ENCODE measurements at regions not wholly inside any gene's neighbourhood (a gene's known extent, or its start where the extent isn't known, plus 50 kb on each side); places are given as distances from the start of the nearest gene placed in this dataset.

DNA sequence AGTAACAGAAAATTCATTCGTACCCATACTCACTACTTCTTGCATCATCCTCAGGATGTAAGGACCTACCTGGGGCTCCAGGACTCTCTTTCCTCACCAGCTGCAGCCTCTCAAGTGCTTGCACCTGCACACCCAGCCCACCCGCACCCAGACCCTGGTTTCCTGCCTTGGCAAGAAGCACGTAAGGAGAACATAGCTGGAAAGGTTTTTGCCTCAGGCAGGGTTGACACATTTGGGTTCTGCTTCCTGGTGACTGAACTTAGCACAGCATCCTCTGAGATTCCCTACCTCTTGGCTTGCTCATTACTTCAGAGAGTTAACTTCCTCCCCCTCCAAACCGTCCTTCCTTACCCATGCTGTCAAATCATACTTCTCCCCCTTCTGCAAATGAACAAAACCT, 556.9 kb downstream of the CD83 start:
- BruUV-seq (replicated peaks), result no TSS peak
- TF ChIP-seq, protein P1, sequence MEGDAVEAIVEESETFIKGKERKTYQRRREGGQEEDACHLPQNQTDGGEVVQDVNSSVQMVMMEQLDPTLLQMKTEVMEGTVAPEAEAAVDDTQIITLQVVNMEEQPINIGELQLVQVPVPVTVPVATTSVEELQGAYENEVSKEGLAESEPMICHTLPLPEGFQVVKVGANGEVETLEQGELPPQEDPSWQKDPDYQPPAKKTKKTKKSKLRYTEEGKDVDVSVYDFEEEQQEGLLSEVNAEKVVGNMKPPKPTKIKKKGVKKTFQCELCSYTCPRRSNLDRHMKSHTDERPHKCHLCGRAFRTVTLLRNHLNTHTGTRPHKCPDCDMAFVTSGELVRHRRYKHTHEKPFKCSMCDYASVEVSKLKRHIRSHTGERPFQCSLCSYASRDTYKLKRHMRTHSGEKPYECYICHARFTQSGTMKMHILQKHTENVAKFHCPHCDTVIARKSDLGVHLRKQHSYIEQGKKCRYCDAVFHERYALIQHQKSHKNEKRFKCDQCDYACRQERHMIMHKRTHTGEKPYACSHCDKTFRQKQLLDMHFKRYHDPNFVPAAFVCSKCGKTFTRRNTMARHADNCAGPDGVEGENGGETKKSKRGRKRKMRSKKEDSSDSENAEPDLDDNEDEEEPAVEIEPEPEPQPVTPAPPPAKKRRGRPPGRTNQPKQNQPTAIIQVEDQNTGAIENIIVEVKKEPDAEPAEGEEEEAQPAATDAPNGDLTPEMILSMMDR (IDR thresholded peaks at IDR 0.05; ENCODE audit: unreplicated experiment), result no peak
- H3K36me3 Mint-ChIP-seq (ENCODE audit: insufficient read depth, unreplicated experiment), result no peaks in the 10 kb centered on the region
- peaks cover 8% of the 10 kb centered on the region for H3K4me1 Mint-ChIP-seq (ENCODE audit: low read depth, unreplicated experiment)
- no peak for DNase-seq
- no peak overlapping the region for H3K4me3 Mint-ChIP-seq (ENCODE audit: low read depth, unreplicated experiment)
- no peak overlapping the region for H3K27ac Mint-ChIP-seq (ENCODE audit: unreplicated experiment)
- intact Hi-C loops (cut with micrococcal nuclease; ENCODE audit: unreplicated experiment), result no loop called here
- CTCF ChIA-PET, result interaction anchor here (0.6 kb wide), 1 partner anchor 60 kb away, joined by 3 read pairs; no protein-coding TSS in a partner anchor
- no peaks in the 10 kb centered on the region for H3K9me3 Mint-ChIP-seq (ENCODE audit: low read depth, unreplicated experiment)
- no peaks in the 10 kb centered on the region for H3K27me3 Mint-ChIP-seq (ENCODE audit: unreplicated experiment)

DNA sequence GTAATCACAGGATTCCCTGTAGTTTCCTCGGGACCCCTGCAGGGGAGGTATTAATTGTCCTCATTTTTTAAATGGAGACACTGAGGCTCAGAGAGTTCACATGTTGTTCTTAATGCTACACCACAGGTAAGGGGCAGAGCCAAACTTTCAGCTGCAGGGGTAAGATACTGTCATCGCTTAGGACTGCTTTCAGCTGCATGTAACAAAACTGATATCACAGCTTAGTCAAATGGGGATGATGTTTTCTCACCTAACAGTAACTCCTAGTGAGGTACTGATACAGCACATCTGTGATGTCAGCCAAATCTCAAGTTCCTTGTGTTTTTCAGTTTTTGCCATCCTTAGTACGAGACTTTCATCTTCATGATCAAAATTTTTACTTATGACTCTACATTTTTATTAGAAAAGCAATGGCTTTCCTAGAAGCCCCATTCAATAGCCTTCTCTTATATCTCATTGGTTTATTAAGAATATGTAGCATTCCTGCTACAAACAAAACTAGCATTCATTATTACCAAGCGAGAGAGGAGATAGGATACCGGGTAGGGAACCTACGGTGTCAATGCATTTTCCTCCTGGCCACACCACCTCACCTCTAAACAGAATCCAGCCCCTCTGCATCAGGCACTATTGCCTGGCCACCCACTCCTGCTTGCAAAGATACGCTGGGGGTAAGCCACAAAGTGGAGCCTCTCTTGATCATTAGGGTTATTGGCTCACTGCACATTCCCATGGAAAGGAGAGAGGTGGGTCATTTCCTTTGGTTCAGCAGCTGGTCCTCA, 557.5 kb downstream of the CD83 start:
- intact Hi-C loops (cut with micrococcal nuclease; ENCODE audit: unreplicated experiment), result no loop called here
- no peaks in the 10 kb centered on the region for H3K9me3 Mint-ChIP-seq (ENCODE audit: low read depth, unreplicated experiment)
- H3K36me3 Mint-ChIP-seq (ENCODE audit: insufficient read depth, unreplicated experiment), result no peaks in the 10 kb centered on the region
- H3K4me1 Mint-ChIP-seq (ENCODE audit: low read depth, unreplicated experiment), result peaks cover 8% of the 10 kb centered on the region
- TF ChIP-seq, protein P1 (IDR thresholded peaks at IDR 0.05; ENCODE audit: unreplicated experiment), result no peak
- H3K4me3 Mint-ChIP-seq (ENCODE audit: low read depth, unreplicated experiment), result no peak overlapping the region
- no peaks in the 10 kb centered on the region for H3K27me3 Mint-ChIP-seq (ENCODE audit: unreplicated experiment)
- no TSS peak for BruUV-seq (replicated peaks)
- CTCF ChIA-PET, result interaction anchor here (0.6 kb wide), 1 partner anchor 60 kb away, joined by 3 read pairs; no protein-coding TSS in a partner anchor
- H3K27ac Mint-ChIP-seq (ENCODE audit: unreplicated experiment), result no peak overlapping the region
- no peak for DNase-seq

GRCh38 chr6:14676064-14676463, 558.5 kb downstream of the CD83 start:
- Mint-ChIP-seq H3K36me3 (ENCODE audit: insufficient read depth, unreplicated experiment) (no peaks in the 10 kb centered on the region), H3K27me3 (ENCODE audit: unreplicated experiment) (no peaks in the 10 kb centered on the region), H3K9me3 (ENCODE audit: low read depth, unreplicated experiment) (no peaks in the 10 kb centered on the region), H3K27ac (ENCODE audit: unreplicated experiment) (no peak overlapping the region), H3K4me3 (ENCODE audit: low read depth, unreplicated experiment) (no peak overlapping the region), H3K4me1 (ENCODE audit: low read depth, unreplicated experiment) (peaks cover 5% of the 10 kb centered on the region)
- no peak for DNase-seq
- CTCF ChIA-PET, result no interaction called here
- BruUV-seq (replicated peaks), result no TSS peak
- intact Hi-C loops (cut with micrococcal nuclease; ENCODE audit: unreplicated experiment), result no loop called here
- TF ChIP-seq, protein P1 (IDR thresholded peaks at IDR 0.05; ENCODE audit: unreplicated experiment), result no peak

GRCh38 chr6:14676977-14677781, 559.6 kb downstream of the CD83 start:
- Mint-ChIP-seq H3K36me3 (ENCODE audit: insufficient read depth, unreplicated experiment) (no peaks in the 10 kb centered on the region), H3K27ac (ENCODE audit: unreplicated experiment) (no peak overlapping the region), H3K4me1 (ENCODE audit: low read depth, unreplicated experiment) (peaks cover 2% of the 10 kb centered on the region), H3K27me3 (ENCODE audit: unreplicated experiment) (no peaks in the 10 kb centered on the region), H3K4me3 (ENCODE audit: low read depth, unreplicated experiment) (no peak overlapping the region), H3K9me3 (ENCODE audit: low read depth, unreplicated experiment) (no peaks in the 10 kb centered on the region)
- BruUV-seq (replicated peaks), result no TSS peak
- no peak for DNase-seq
- intact Hi-C loops (cut with micrococcal nuclease; ENCODE audit: unreplicated experiment), result no loop called here
- TF ChIP-seq, protein P1 (IDR thresholded peaks at IDR 0.05; ENCODE audit: unreplicated experiment), result no peak
- CTCF ChIA-PET, result no interaction called here
